Activated gamma-delta T cell treated with anti-CD3 and anti-CD28 coated beads, Interleukin-2, amount 50 U/mL, for 16 hours (primary cell): ENCODE measurements at regions not wholly inside any gene's neighbourhood (a gene's known extent, or its start where the extent isn't known, plus 50 kb on each side); places are given as distances from the start of the nearest gene placed in this dataset.

Experiments used
- DNase-seq: peaks from one replicate; pipeline ENCODE4 v3.0.0-alpha.2; 2020; ENCODE audit warnings: low read depth

DNA sequence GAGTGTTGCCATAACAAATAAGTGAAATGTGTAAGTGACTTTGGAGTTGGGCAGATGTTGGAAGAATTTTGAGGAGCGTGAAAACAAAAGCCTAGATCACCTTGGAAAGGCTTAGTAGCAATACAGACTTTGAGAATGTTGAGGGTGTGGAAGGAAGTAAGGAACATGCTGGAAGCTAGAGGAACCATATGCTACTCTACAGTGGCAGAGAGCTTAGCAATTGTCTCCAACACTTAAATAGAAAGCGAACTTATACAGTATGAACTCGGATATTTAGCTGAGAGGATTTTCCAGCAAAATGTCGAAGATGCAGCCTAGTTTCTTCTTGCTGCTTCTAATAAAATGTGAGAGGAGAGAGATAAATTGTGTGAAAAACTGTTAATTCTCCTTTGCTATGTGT is 271.2 kb downstream of the ADRA2A start:
- DNase-seq, result no peak

- no peak for DNase-seq
Observed at GRCh38 chr10:111354859-111355258, 278.0 kb downstream of the ADRA2A start.

- DNase-seq, result no peak
Observed at GRCh38 chr10:111356571-111356970, 279.7 kb downstream of the ADRA2A start.

DNA sequence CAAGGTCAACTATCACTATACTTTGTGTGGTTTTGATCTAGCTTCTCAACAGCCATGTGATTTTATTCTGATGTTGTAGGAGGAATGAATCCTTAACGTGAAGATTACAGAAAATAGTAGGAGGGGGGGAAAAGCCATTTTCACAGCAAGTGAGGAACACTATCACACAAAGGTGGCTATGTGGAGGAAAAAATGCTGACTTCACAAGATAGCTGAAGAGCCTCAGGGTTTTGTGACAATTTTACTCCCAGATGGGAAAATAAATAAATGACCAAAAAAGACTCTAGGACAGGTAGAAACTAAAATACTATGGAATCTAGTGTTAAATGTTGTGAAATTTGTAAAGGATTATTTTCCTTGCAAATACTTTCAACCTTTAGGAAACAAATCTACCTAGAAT is 281.0 kb downstream of the ADRA2A start:
- DNase-seq, result no peak

DNA sequence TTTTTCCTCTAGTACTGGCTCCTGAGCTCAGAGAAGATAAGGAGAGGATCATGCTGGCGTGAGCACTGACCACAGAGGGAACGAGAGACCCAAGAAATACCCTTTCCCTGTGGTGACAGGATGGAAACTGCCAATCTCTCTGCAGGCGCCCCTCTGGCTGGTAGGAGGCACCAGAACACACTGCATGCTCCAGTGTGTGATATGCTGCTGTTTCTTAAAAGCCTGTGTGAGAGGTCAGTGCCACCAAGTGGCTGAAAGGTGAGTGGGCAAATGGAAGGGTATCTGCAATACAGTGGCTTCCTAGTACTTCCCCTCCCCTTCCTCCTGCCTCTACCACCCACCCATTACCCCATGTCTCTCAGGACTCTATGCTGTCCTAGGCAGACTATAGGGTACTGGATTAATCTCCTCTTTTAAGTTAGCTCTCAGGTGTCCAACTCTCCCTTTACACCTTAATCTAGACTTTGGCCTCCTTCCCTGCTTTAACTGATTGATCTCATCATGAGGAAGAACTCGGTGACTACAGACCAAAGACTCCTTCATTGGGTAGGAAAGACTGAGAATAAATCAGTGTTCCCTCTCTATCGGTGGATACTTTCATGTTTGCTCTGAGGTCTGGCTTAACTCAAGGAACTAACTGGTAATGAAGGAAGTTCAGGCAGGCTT is 283.6 kb downstream of the ADRA2A start:
- no peak for DNase-seq

GRCh38 chr10:111367531-111367930 is 290.7 kb downstream of the ADRA2A start:
- no peak for DNase-seq

DNA sequence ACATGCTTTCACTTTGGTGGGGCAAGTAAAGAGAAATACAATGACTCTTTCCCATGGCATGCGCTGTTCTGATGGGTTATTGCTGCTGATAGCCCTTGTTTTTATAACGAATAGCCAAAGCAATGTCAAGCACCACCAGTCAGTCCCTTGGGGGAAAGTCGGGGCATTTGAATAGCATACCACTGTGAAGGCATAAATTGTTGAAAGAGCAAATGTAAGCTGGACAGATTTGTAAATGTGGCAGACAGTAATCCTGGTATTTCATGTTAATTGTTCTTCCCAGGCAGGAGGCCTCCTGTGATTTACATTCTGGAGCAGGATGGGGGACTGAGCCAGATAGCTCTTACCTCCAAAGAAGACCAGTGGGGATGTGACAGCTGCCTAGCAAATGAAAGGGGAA is 293.3 kb downstream of the ADRA2A start:
- no peak for DNase-seq

DNA sequence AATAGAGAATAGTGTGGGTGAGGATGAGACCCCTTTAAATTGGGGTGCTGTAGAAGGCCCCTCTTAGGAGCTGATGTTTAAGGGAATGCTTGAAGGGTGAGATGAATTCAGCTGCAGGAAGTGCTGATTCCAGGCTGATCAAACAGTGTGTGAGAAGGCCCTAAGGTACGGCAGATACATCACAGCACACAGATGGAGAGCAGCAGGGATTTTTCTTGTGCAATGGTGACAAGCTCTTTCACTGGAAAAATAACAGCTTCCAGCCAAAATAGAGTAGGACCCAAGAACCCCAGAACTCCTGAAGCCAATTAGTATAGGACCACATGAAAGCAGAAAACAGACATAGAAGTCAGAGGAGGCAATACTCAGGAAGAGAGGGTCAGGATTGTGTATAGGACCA is 296.9 kb downstream of the ADRA2A start:
- DNase-seq, result no peak

GRCh38 chr10:111379534-111380187 is 302.8 kb downstream of the ADRA2A start:
- no peak for DNase-seq

DNA sequence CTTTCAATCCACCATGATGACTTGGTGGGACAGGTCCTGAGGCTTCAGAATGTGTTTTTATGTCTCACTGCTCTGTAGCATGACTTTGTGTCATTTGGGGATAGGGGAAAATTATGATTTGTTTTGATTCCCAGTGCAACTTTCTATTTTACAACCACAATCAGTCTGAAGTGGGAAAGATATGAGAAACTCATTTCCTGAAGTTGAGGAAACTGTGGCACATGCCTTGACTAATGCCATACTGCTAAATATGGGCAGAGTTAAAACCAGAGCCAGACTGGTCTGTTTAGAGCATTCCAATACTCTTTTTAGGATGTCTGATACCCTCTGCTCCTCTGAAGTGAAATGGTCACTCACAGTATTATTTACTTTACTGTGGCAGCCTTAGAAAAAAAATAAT is 307.7 kb downstream of the ADRA2A start:
- no peak for DNase-seq

DNA sequence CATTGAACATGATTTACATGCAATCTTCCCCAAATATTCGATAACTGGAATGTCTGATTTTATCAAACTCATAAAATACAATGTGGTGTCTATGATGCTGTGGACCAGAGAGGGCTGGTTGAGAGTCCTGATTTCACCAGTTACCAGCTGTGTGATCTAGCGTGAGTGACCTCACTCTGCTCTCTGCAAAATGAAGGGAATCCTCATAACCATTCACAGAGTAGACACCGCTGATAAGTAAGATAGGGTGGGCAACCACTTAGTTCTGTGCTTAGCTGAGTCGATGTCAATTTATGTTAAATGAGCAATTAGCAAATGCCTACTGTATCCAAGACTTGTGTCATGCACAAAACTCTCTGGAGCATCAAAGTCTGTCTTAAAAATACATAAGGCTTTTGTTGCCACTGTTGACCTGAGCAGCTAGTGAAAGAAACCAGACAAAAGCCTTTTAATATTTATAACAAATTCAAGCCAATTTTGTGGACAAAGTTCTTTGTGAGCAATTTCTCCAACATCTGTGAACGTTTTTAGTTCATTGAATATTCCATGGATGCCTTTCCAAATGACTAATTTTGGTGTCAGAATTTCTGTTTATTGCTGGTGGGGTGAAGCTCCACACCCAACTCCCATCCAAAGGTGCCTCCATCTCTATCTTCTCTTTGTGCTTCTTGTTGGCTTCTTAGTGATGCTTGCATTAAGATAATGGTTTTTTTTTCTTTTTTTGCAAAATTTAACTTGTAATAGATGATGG is 314.2 kb downstream of the ADRA2A start:
- no peak for DNase-seq

GRCh38 chr10:111392159-111392558 is 315.3 kb downstream of the ADRA2A start:
- no peak for DNase-seq

DNA sequence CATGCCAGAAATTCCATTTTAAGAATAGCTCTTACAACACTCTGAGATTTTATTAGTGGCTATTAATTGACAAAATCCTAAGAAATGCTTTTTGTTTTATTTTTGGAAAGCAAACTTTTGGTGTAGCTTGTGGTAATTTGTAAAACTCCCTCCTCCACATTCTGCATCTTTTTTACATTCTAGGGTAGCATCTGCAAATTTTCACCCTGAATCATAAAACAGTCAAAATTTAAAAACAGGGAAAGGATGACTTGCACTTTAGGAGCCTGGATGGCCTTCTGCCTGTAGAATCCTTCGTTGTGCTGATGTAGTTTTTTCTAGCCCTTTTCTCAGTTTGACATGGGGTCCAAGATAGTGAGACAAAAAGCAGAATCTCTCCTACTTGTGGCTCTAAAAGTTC is 316.1 kb downstream of the ADRA2A start:
- DNase-seq, result no peak

DNA sequence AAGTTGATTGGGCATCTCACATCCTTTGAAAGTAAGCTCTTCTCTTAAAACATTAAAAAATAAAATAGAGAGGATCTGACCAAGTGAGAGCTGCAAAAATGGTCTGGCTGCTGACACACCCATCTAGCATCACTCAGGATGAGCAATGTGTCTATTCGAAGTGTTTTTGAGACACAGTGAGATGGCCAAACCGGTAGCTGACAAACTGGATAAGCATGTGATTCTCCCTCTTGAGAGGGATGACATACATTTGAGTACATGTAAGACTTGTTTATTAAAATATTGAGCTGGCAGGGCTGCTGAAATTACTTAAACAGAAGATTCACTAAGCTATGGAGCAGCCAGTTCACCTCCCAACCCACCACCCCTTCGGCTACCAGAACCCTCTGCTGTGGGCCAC is 333.9 kb downstream of the ADRA2A start:
- no peak for DNase-seq

- DNase-seq, result no peak
Observed at GRCh38 chr10:111425459-111425858, 348.6 kb downstream of the ADRA2A start.

DNA sequence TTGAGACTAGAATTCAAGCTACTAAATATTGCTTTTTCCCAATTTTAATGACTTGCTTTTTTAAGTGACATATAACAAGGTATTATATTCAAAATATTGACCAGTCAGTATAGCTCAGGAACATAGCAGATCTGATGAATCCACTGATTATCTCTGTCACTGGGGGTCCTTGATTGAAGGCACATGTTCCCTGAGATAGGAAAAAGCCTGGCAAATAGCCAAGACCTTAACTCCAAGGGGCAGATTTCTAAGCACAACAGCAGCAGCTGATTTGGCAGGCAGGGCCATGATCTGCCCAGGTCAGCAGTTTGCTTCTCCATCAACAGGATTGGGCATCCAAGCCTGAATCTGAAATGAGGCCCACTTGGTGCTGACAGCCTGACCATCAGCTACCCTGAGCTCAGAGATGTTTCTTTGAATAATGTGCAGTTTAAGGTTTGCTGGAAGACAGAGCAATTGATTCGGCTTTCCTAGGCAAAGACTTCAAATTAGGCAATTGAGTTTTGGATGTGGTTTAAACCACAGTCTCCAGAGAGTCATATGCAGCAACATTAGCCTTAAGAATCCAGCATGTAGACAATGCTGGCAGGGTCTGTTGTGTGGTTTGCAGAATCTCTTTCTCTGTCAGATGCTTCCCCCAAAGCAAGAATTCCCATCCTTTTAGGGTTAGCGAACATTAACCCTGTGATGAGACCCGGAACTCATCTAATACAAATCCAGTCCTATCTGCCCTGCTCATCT is 352.6 kb downstream of the ADRA2A start:
- DNase-seq, result no peak

DNA sequence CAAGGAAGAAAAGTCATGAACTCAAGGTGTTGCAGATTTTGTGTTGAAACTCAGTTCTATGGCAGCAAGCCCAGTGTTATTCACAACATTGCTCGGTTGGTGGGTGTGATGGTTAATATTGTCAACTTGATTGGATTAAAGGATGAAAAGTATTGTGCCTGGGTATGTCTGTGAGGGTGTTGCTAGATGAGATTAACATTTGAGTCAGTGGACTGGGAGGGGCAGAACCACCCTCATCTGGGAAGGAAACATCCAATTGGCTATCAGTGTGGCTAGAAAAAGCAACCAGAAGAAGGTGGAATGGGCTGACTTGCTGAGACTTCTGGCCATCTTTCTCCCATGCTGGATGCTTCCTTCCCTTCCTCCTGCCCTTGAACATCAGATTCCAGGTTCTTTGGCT is 353.2 kb downstream of the ADRA2A start:
- no peak for DNase-seq

DNA sequence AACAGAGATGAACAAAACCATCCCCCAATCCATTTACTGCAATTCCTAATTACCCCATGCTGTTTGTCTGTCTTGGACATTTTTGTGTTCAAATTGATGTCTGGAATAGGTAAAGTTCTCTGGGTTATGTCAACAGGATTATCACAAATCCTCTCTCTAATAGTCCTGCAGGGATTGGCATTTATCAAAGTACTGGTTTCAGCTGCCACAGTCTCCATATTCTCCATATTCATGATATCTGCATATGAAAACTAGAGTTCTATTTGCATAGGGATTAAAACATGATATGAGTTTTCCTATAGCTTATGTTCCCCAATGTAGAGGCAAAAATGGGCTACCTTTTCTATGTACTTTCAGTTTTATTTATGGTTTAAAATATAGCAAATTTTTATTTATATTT is 355.8 kb downstream of the ADRA2A start:
- DNase-seq, result no peak

DNA sequence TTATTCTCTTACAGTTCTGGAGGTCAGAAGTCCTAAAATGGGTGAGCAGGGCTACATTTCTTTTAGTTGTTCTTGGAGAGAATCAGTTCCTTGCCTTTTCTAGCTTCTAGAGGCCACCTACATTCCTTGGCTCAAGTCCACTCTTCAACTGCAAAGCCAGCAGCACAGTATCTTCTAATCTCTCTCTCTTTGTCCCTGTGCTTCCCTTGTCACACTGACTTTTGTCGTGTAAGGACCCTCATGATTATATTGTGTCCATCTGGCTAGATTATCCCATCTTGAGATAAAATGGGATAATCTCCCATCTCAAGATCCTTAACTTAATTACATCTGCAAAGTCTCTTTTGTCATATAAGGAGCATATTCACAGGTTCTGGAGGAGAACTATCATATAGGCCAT is 359.0 kb downstream of the ADRA2A start:
- DNase-seq, result no peak

DNA sequence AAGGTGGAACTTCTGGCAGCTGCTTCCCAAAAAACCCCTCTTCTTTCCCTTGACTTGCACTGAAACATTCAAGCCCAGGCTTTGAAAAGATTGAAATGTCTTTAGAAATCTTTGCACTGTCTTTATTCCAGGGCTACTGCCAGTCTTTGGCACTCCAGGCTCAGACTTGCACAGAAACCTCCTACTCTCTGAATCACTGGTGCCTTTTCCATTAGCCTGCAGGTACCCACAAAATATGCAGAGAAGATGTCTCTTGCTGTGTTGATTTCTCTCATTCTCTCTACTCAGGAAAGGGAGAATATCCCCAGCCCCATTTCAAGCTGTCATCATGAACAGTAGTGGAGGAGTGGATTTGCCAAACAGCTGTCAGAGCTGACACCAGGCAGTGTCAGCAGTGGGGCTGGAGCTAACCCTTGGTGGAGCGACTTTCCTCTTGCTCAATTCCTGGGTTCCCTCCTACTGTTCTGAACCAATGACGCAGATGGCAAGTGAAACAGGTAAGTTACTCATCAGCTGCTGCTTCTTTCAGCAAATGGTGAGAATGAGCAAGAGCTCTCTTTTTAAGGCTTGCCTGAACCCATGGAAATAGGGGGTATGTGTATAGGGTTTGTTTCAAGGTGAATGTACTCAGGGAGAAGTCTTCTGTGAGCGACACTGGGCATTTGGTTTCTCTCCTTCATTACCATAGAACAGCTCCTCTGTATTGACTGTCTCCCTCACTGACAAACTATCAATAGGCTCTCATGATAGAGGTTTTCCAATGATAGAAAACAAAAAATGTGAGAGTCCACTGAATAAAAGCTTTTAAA is 362.4 kb downstream of the ADRA2A start:
- DNase-seq, result no peak

DNA sequence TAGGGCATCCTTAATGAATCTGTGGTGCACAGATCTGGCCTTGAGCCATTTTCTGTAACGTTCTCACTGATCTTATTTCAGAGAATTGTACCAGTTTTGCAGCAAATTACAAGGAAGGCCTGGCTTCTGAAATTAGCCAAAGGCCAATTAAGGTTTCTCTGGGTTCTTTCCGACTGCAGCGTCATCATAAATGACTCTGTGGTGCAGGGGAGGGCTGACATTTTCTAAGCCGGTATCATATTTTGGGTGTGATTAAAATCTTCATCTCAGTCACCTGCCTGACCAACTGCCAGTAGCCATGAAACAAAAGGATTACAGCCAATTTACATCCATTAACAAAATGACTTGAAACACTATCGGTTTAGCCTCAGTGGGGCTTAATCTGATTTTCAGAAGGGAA is 363.7 kb downstream of the ADRA2A start:
- DNase-seq, result no peak

DNA sequence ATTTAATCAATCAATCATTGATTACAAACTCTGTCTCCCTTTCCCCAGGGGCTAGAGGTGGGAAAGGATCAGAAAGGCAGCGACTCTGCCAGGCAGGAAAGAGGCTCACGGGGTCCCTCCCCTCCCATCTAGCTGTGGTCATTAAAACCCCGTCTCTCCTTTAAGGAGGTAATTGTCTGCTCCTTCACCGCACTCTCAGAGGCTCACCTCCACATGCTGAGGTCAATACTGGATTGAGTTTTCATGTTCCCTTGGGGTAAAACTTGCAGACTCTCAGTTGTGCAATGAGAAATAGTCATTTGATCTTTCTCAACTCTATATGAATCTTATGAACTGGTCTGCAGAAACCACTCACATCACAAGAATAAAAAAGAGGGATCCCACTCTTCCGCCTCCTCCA is 368.8 kb downstream of the ADRA2A start:
- DNase-seq, result no peak
